Prostate gland (tissue), 2 donors: ENCODE measurements at regions not wholly inside any gene's neighbourhood (a gene's known extent, or its start where the extent isn't known, plus 50 kb on each side); places are given as distances from the start of the nearest gene placed in this dataset.

Experiments
- POLR2A ChIP-seq: fragments of 450-650 bp; IDR thresholded peaks from one replicate; pipeline ENCODE4 v1.6.1; 2016; ENCODE audit warnings: antibody characterized with exemption, mild to moderate bottlenecking
- POLR2AphosphoS5 ChIP-seq: sonication (generic); formaldehyde crosslinking; IDR thresholded peaks from one replicate; pipeline ENCODE4 v1.6.1; 2017; ENCODE audit warnings: antibody characterized with exemption
- TF ChIP-seq, protein P1 (sequence below), 4 experiments: fragments of 200-600 bp in 2 of 4; fragments of 450-650 bp in 2 of 4; sonication (generic) in 2 of 4; IDR thresholded peaks; 1 replicate in 3 of 4; 2 replicates in 1 of 4; pipeline ENCODE4 v1.5.1; 2016 to 2019; ENCODE audit warnings: antibody characterized with exemption in 4 of 4, mild to moderate bottlenecking in 2 of 4, moderate library complexity in 2 of 4

DNA sequence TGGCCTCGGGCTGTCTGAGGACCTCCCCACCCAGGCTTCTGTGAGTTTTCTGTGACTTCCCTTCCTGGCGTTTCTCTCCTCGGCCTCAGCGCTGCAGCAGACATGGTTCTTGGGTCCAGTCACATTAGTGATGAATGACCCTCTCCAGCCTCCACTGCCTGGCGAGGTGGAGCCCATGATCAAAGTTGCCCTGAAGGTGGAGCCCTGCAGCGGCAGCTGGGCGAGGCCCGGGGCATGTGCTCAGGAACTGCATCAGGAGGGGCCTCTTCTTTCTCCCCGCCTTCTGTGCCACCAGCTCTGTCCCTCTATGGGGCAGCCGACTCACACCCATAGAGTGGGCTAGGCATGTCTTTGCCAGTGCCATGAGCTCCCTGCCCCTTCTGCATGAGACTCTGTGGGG, 1079.7 kb downstream of the TBC1D22A start:
- TF ChIP-seq, protein P1, sequence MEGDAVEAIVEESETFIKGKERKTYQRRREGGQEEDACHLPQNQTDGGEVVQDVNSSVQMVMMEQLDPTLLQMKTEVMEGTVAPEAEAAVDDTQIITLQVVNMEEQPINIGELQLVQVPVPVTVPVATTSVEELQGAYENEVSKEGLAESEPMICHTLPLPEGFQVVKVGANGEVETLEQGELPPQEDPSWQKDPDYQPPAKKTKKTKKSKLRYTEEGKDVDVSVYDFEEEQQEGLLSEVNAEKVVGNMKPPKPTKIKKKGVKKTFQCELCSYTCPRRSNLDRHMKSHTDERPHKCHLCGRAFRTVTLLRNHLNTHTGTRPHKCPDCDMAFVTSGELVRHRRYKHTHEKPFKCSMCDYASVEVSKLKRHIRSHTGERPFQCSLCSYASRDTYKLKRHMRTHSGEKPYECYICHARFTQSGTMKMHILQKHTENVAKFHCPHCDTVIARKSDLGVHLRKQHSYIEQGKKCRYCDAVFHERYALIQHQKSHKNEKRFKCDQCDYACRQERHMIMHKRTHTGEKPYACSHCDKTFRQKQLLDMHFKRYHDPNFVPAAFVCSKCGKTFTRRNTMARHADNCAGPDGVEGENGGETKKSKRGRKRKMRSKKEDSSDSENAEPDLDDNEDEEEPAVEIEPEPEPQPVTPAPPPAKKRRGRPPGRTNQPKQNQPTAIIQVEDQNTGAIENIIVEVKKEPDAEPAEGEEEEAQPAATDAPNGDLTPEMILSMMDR (IDR thresholded peaks at IDR 0.05), result no peak
- no peak for TF ChIP-seq POLR2A
- TF ChIP-seq POLR2AphosphoS5, result no peak
